Astrocyte of the hippocampus (primary cell): ENCODE measurements at regions not wholly inside any gene's neighbourhood (a gene's known extent, or its start where the extent isn't known, plus 50 kb on each side); places are given as distances from the start of the nearest gene placed in this dataset.

Experiments used
- DNase-seq: peaks from one replicate; pipeline ENCODE4 v3.0.0; 2011; ENCODE audit warnings: low read depth, low spot score

- DNase-seq: no peak
These were observed 323.1 kb upstream of the ACTBL2 start for GRCh38 chr5:57805732-57806131.

GRCh38 chr5:57805170-57805569 is 322.6 kb upstream of the ACTBL2 start:
- DNase-seq: peak; percentile 27

- DNase-seq: no peak
These were observed 321.9 kb upstream of the ACTBL2 start for GRCh38 chr5:57804505-57804904.

GRCh38 chr5:57804007-57804444 is 321.4 kb upstream of the ACTBL2 start:
- DNase-seq: peak; percentile 91

GRCh38 chr5:57802131-57802530 is 319.5 kb upstream of the ACTBL2 start:
- DNase-seq: no peak

GRCh38 chr5:57795203-57795602 is 312.6 kb upstream of the ACTBL2 start:
- no peak for DNase-seq

- no peak for DNase-seq
These were observed 309.3 kb upstream of the ACTBL2 start for GRCh38 chr5:57791875-57792274.

- DNase-seq: no peak
These were observed 303.3 kb upstream of the ACTBL2 start for GRCh38 chr5:57785946-57786345.

GRCh38 chr5:57784121-57784520 is 301.5 kb upstream of the ACTBL2 start:
- DNase-seq: no peak

GRCh38 chr5:57783693-57784092 is 301.1 kb upstream of the ACTBL2 start:
- DNase-seq: peak; percentile 36

GRCh38 chr5:57780961-57781325 is 298.3 kb upstream of the ACTBL2 start:
- DNase-seq: no peak

- peak; percentile 39 for DNase-seq
These were observed 297.8 kb upstream of the ACTBL2 start for GRCh38 chr5:57780306-57780960.

- DNase-seq: peak; percentile 91
These were observed 297.0 kb upstream of the ACTBL2 start for GRCh38 chr5:57779383-57780223.

- peak; percentile 50 for DNase-seq
These were observed 296.0 kb upstream of the ACTBL2 start for GRCh38 chr5:57778501-57779091.

GRCh38 chr5:57777174-57777581 is 294.6 kb upstream of the ACTBL2 start:
- DNase-seq: no peak

- DNase-seq: no peak
These were observed 293.4 kb upstream of the ACTBL2 start for GRCh38 chr5:57776035-57776434.

GRCh38 chr5:57774439-57774838 is 291.8 kb upstream of the ACTBL2 start:
- DNase-seq: no peak

GRCh38 chr5:57772512-57772911 is 289.9 kb upstream of the ACTBL2 start:
- DNase-seq: no peak

GRCh38 chr5:57770039-57770438 is 287.4 kb upstream of the ACTBL2 start:
- no peak for DNase-seq

GRCh38 chr5:57768745-57769144 is 286.1 kb upstream of the ACTBL2 start:
- DNase-seq: no peak

- DNase-seq: no peak
These were observed 282.0 kb upstream of the ACTBL2 start for GRCh38 chr5:57764479-57765089.

GRCh38 chr5:57761513-57761912 is 278.9 kb upstream of the ACTBL2 start:
- DNase-seq: no peak
